GM19351 (cell line): ENCODE measurements at regions not wholly inside any gene's neighbourhood (a gene's known extent, or its start where the extent isn't known, plus 50 kb on each side); places are given as distances from the start of the nearest gene placed in this dataset.

Experiments used
- ATAC-seq: cut with Tn5 transposase; IDR thresholded peaks from one replicate; pipeline ENCODE4 v1.9.1; 2021; ENCODE audit warnings: mild to moderate bottlenecking, moderate library complexity; ENCODE audit not compliant: unreplicated experiment

DNA sequence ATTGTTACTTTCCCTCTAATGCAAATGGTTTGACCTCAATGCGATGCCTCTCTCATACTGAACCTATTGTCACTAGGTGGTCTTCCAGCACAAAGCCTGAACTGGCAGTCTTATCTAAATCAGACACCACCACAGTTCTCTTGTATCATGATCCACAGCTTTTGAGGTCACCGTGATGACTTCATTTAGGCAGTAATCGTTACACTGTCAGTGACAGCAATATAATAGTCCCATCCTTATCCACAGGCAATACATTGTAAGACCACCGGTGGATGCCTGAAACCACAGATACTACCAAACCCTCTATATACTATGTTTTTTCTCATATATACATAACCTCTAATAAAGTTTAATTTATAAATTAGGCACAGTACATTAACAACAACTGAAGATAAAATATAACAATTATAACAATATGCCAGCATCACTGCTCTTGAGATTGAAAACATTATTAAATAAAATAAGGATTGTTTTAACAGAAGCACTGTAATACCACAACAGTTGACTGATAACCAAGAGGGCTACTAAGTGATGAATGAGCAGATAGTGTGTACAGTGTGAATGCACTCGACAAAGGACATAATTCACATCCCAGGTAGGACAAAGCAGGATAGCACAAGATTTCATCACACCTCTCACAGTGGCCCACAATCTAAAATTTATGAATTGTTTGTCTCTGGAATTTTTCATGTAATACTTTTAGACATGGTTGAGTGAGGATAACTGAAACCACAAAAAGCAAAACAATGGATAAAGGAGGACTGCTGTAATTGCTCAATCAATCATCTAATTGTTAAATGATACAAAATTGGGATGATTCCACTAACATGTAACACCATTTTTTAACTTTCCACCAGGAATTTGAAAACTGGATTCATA is 419.4 kb downstream of the CENPC start:
- ATAC-seq: no peak

DNA sequence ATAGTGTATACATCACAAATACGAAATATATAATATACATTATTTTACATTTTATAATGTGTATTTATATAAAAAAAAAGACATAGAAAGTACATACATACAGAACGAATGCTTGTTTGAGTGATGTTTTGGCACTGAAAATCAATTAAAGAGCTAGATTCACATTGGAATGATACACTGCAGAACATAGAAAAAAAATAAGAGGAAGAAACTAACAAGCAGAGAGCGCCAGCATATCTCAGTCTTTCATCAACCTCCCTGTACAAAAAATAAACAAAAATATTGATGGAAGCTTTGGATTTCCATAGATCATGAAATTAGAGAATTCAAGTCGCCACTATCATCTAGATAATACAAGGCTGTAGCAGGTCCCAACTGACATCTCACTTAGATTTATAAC is 420.6 kb downstream of the CENPC start:
- ATAC-seq: no peak

DNA sequence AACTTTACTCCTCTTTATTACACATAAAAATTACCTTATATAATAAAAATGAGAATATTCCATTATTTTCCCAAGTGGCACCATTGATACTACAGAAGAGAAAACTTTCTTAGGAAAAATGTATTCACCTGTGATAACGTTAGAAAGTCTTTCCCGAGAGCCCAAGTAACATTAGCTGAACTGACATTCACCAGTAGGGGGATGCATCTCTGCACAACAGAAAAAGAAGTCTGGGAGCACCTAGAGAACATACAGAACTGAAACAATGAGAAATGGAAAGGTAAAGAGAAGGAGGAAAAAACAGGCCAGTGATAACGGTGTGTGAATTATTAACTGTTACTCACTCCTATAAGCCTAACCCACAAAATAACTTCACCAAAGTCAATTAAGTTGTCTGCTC is 423.3 kb downstream of the CENPC start:
- ATAC-seq: peak; percentile 58

DNA sequence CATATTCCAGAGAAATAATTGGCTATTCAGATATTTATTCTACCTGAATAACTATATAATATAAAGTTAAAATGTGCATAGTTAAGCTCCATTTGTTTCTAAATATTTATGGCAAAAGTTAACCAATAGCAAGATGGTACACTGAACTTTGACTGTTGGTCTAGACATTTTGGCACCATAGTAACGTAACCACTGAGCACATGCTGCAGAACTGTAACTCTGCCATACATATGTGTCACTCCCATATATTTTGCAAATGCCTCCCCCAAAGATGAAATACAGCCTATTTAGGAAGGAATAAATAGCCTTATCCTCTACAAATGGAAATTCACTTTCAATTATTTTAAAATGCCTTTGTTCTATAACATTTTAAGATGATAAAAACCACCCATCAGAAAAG is 424.9 kb downstream of the CENPC start:
- ATAC-seq: no peak

DNA sequence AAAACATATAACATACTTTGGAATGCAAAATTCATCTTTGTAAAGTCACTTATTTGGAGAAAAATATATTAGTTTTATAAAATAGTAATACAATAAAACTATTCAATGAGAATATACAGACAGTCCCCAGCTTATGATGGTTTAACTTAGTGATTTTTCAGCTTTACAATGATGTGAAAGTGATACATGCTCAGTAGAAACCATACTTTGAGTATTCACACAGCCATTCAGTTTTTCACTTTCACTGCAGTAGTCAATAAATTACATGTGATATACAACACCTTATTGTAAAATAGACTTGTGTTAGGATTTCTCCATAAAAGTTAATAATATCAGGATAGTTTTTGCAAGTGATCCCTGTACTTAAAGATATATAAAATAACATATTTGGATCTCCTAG is 436.0 kb downstream of the CENPC start:
- ATAC-seq: peak; percentile 58

DNA sequence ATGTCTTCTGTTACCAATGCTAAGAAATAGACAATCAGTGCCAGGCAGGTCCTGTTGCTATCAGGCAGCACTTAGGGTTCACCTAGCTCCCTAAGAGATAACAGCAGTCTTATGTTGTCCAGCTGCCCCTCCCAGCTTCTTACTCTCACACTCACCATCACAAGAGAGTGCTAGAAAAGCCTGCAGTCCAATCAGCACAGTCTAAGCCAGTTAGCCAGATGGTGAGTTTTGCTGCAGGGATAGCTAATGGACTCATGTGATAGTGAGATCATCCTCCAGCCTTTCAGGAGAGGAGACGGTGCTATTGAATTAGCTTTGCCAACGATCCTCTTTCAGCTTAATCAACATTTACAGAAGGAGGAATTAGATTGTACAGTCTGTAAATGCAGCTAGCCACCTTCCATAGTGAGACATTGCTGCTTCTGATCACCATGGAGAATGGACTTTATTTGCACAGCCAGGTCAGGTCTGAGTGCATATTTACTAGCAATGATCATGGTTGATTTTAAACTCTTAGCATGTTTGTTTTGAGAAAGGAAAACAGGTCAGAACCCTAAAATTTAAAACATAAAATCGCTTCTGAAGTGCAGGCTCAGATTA is 438.3 kb downstream of the CENPC start:
- no peak for ATAC-seq

DNA sequence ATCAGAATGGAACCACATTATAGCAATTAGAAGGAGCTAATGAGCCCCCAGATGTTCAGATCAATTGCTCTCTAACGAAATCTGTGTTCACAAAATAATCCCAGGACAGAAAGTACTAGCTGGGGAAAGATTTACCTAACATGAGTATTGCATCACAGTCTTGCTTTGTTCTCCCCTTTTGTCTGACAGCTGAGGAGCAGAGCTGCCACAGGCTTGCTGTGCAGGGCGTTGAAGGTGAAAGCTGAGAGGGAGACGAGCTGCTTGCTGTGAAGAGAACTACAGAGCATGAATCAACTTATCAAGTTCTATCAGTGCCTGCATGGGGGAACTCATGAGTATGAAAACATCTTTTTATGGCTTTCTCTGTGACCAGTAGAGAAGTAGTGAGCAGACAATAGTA is 441.2 kb downstream of the CENPC start:
- ATAC-seq: no peak

DNA sequence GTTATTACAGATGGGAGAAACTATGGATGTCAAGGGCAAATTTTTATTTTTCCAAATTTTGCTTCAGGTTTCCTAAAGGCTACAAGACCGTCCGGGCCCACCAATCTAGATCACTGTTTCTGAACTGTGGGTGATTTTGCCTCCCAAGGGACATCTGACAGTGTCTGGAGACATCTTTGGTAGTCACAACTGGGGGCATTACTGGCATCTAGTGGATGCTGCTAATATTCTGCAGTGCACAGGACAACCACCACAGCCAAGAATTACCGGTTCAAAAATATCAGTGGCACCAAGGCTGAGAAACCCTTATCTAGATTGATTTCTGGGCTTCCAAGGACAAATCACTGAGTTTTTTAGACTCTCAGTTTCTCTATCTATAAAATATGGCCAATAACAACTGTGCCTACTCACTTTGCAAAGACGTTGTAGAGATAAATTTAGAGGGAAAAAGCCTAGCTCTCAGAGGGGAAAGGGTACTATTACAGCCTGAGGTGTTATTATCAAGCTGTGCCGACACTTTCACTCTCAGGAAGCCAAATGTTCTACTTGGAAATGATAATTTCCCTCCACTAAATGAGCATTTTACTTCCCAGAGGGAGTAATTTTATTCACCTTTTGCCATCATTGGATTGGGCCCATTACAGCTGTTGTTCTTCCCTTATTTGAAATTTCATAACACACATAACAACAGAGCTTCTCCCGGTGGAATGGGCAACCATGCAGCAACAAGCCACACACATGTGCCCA is 442.1 kb downstream of the CENPC start:
- no peak for ATAC-seq

DNA sequence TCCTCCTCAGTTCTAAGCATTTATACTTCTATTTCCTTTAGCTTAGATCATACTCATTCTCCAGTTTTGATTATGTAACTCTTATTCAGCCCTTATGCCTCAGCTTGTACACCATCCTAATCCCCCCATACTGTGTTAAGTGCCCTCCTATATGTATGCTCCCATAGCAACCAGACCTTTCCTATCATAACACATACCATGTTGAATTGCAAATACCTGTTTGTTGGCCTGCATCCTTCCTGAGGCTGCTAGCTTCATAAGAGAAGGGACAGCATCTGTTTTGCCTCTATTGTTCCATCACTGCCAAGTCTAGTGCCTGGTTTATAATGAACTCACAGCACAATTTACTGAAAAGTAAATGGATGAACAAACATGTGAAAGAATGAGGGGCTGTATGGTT is 443.7 kb downstream of the CENPC start:
- no peak for ATAC-seq

DNA sequence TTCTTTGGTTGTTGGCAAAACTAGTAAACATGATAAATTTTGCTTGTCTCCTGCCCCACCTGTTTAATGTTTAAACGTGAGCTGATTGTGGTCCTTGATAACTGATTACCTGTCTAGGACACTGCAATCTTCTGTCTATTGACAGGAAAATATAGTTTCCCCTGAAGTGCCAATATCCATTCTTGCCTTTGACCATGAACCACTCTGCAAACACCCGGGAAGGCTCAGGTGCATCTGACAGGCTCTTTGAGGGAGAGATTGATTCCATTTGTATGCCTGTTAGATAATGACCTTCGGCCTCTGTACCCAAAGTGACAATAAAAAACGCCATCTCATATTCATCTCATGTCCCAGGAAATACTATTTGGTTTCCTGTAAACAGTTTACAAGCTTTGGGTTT is 453.0 kb downstream of the CENPC start:
- ATAC-seq: no peak

DNA sequence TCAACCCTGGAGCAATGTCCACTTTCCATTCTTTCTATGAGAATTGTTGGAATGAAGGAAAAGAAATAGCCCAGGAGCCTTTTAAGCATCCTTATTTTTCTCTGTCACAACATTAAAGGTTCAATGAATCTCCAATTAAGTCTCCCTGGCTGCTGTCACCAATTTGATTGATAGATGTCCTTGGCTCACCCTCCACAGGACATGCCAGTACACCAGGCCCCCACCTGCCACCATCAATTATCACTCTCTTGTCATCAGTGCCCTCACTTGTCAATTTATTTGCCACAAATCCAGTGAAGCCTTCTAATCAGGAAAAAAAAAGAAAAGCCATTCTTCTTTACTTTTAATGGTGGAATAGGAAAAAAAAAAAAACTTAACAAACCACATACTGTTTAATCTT is 453.6 kb downstream of the CENPC start:
- ATAC-seq: no peak

DNA sequence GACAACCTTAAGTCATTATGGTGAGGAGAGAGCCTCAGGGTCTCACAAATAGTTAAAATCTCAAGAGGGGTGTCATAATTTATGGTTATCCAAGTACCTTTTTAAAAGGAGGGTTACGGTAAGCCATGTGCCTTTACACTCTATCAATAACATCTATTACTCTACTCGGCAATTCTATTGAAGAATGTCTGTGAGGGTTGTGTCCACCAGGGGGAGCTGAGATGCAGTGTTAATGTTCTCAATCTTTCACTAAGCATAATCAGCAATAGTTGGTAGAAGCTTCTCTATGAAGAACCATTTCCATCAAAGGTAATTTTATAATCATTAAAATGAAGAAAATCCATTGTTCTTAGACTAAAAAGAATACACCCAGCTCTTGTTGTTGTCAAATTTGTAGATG is 457.4 kb downstream of the CENPC start:
- peak; percentile 96 for ATAC-seq

DNA sequence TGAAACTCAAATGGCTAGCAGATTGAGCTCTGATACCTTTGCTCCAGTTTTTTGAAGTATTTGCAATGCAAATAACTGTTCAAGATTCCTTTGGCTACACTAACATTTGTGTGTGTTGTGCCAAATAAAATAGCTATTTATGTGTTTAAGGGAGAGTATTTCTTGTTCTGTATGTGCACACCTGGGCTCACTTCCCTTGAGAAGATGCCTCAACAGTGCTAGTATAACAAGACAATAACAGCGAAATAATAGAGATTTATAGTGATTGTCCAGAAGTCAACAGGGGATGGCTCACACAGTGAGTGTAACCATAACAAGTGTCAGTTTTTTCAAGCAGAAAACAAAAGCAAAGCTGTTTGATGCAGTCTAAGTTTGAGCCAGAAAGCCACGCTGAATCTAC is 460.5 kb downstream of the CENPC start:
- no peak for ATAC-seq

DNA sequence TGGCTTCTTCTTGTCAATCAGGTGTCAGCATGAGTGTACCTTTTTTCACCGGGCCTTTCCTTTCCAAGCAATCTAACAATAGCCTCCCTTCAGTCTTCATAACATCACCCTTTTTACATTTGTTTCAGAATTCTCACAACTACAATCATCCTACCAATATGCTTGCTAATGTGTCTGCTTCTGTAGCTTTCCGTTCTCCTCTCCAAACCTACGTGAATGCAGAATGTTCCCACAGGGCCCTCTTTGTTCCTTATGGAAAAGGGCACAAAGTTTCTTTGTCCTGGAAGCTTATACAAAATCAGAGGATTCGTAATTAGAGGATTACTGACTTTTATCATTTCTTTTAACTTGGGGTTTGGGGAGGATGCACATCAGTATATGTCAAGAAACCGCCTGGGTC is 461.8 kb downstream of the CENPC start:
- ATAC-seq: no peak

DNA sequence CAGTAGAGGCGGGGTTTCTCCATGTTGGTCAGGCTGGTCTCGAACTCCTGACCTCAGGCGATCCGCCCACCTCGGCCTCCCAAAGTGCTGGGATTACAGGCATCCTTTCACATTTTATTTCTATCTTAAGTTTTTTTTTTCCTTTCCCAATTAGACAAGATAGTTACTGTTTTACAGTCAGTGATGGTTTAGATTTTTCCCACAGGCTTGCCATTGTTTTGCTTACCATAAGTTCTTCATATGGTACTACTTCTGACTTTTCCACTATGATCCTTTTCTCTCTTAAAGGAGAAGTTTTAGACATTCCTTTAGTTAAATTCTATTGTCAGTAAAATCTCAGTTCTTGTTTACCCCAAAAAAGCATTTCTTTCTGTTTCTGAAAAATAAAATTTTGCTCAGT is 462.6 kb downstream of the CENPC start:
- no peak for ATAC-seq

DNA sequence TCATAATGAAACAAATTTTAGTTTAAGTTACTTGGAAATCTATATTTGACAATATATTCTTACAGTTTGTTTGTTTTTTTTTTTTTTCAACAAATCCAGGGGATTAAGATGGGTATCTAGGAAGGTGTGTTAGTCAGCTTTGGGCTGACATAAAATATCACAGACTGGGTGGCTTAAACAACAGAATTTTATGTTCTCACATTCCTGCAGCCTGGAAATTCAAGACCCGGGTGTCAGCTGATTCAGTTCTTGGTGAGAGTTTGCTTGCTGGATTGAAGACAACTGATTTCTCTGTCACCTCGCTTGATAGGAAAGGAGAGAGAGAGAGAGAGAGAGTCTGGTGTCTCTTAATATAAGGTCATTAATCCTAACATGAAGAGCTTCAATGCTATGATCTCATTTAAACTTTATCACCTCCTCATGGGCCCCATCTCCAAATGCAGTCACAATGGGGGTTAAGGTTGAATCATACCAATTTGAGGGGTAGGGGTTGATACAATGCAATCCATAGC is 465.2 kb downstream of the CENPC start:
- ATAC-seq: no peak

DNA sequence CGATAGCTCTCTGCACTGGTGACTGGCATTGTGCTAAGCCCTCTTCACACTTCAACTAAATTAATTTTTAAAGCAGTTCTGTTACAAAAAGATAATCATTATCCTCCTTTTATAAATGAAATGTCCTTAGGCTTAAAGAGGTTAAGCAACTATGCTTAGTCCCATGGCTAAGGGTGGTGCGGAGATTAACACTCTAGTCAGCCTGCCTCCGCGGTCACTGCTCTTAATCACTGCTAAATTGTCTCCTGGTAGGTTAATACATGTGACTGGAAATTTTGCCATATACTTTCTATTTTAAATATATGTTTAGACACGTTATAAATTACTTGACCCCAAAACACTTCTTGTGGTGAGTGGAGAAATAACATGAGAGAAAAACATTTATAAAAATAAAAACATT is 473.7 kb downstream of the CENPC start:
- no peak for ATAC-seq

DNA sequence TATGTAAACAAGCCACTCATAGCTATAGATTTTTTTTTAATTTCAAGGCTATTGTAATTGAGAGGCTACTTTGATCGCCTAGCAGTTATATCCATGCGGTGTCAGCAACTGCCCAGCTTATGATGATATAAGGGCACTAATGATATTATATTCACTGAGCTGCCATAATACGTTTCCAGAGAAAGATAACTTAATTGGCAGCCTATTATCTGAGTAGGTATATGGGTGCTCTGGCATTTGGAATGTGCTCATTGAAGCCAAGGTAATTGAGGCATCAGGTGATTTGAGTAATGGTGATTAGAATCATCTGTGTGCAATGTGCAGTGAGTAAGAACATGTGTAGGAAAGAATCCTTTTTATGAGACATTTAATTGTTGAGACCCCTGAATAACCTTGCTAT is 490.0 kb downstream of the CENPC start:
- ATAC-seq: no peak

DNA sequence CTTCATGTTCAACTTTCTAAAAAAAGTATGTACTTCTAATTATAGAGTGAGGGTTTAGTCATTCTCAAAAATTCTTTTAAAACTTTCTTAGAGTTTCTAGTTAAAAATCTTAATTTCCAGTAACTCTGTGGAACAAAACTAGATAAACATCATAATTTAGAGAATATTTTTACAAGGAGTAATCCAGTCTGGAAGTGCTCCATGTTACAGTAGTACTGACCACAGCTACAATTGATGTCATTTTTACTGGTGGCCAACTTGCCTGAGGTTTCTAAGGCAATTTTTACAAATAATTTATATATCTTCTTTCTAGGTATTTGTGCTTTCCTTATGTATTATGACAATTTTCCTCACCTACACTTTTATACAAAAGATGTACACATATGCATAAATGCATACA is 490.4 kb downstream of the CENPC start:
- ATAC-seq: no peak

DNA sequence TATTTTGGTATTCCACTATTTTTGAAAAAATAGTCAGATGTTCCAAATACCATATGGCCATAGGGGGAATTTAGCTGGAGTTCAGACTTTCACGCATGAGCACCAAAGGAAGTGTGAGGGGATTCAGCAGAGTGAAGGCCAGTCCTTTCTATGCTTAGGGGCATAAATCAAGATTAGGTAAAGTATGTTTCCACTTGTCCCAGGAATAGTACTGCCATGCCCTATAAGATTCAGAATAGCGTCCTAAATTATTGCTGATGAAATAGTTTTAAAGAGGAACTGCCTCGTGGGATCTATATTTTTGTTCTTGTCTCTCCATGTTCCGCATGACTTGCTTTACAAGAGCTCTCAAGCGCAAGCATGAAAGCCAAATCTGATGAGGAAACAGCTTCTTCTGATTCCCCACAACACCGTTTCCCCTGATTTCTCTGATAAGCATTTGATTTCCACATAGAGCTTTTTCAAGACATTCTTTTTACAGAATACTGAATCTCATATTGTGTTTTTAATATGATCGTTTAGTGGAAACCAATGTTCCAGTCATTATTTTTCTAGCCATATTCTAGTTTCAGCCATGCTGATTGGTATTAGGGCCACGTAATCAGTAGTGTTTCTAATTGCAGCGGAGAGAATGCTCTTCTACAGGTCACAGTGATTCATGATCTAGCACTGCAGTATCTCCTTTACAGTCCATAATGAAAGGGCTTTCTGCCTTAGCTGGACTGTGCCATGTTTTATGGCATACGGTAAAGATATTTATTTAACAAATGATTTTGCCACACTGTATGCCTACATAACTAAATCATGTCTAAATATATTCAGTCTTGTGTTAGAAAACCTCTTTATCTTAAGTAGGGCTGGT is 492.3 kb downstream of the CENPC start:
- no peak for ATAC-seq
